ENCODE measurements at regions not wholly inside any gene's neighbourhood (a gene's known extent, or its start where the extent isn't known, plus 50 kb on each side); places are given as distances from the start of the nearest gene placed in this dataset.

GRCh38 chr18:11327391-11328009 is 178.1 kb upstream of the PIEZO2 start:
- Histone ChIP-seq H3K36me3 (ENCODE audit: insufficient read depth, low read length) (no peaks in the 10 kb centered on the region), H2AFZ (ENCODE audit: low read length) (no peak overlapping the region), H3K9ac (ENCODE audit: low read length) (no peak overlapping the region), H3K9me3 (ENCODE audit: low read length) (no peaks in the 10 kb centered on the region), H3F3A (ENCODE audit: insufficient read depth, low read length) (no peaks in the 10 kb centered on the region), H3K27ac (ENCODE audit: low read depth, low read length, poor library complexity, severe bottlenecking) (no peak overlapping the region), H3K79me2 (ENCODE audit: insufficient read depth, low read length) (no peaks in the 10 kb centered on the region), H3K4me1 (ENCODE audit: insufficient read depth, low read length, severe bottlenecking) (no peaks in the 10 kb centered on the region), H4K20me1 (ENCODE audit: insufficient read depth, low read length) (no peaks in the 10 kb centered on the region), H3K4me2 (ENCODE audit: low read length) (no peak overlapping the region), H3K27me3 (ENCODE audit: insufficient read depth, low read length) (no peaks in the 10 kb centered on the region), H3K4me3 (ENCODE audit: low read depth, low read length, poor library complexity, severe bottlenecking) (no peak overlapping the region), H3K9me2 (ENCODE audit: low read depth, low read length) (no peaks in the 10 kb centered on the region)
- TF ChIP-seq EZH2 (IDR thresholded peaks at IDR 0.05; ENCODE audit: borderline replicate concordance, low read length) (no peak), CTCF (IDR thresholded peaks at IDR 0.05; ENCODE audit: low read length) (no peak)

GRCh38 chr18:11324956-11325882 is 175.8 kb upstream of the PIEZO2 start:
- no peaks in the 10 kb centered on the region for H3K27me3 ChIP-seq (ENCODE audit: insufficient read depth, low read length)

GRCh38 chr18:11324510-11324909 is 175.1 kb upstream of the PIEZO2 start:
- no peak overlapping the region for H2AFZ ChIP-seq (ENCODE audit: low read length)
- no peaks in the 10 kb centered on the region for H3K36me3 ChIP-seq (ENCODE audit: insufficient read depth, low read length)
- no peaks in the 10 kb centered on the region for H3K79me2 ChIP-seq (ENCODE audit: insufficient read depth, low read length)
- no peak overlapping the region for H3K9ac ChIP-seq (ENCODE audit: low read length)
- H3K27ac ChIP-seq (ENCODE audit: low read depth, low read length, poor library complexity, severe bottlenecking), result no peak overlapping the region
- no peaks in the 10 kb centered on the region for H3K27me3 ChIP-seq (ENCODE audit: insufficient read depth, low read length)
- no peaks in the 10 kb centered on the region for H4K20me1 ChIP-seq (ENCODE audit: insufficient read depth, low read length)
- no peak overlapping the region for H3K4me2 ChIP-seq (ENCODE audit: low read length)
- no peaks in the 10 kb centered on the region for H3K4me1 ChIP-seq (ENCODE audit: insufficient read depth, low read length, severe bottlenecking)
- H3K4me3 ChIP-seq (ENCODE audit: low read depth, low read length, poor library complexity, severe bottlenecking), result no peak overlapping the region
- H3F3A ChIP-seq (ENCODE audit: insufficient read depth, low read length), result no peaks in the 10 kb centered on the region
- no peak for TF ChIP-seq CTCF (IDR thresholded peaks at IDR 0.05; ENCODE audit: low read length)
- no peak for TF ChIP-seq EZH2 (IDR thresholded peaks at IDR 0.05; ENCODE audit: borderline replicate concordance, low read length)
- no peaks in the 10 kb centered on the region for H3K9me3 ChIP-seq (ENCODE audit: low read length)
- no peaks in the 10 kb centered on the region for H3K9me2 ChIP-seq (ENCODE audit: low read depth, low read length)

More at GRCh38 chr18:11324956-11325882, 175.8 kb upstream of the PIEZO2 start:
- H3K9me3 ChIP-seq (ENCODE audit: low read length), result no peaks in the 10 kb centered on the region
- no peaks in the 10 kb centered on the region for H3F3A ChIP-seq (ENCODE audit: insufficient read depth, low read length)
- TF ChIP-seq EZH2 (IDR thresholded peaks at IDR 0.05; ENCODE audit: borderline replicate concordance, low read length), result no peak
- TF ChIP-seq CTCF (IDR thresholded peaks at IDR 0.05; ENCODE audit: low read length), result no peak
- no peaks in the 10 kb centered on the region for H3K79me2 ChIP-seq (ENCODE audit: insufficient read depth, low read length)
- no peak overlapping the region for H2AFZ ChIP-seq (ENCODE audit: low read length)
- no peak overlapping the region for H3K9ac ChIP-seq (ENCODE audit: low read length)
- no peaks in the 10 kb centered on the region for H4K20me1 ChIP-seq (ENCODE audit: insufficient read depth, low read length)
- no peak overlapping the region for H3K4me2 ChIP-seq (ENCODE audit: low read length)
- H3K36me3 ChIP-seq (ENCODE audit: insufficient read depth, low read length), result no peaks in the 10 kb centered on the region
- H3K4me3 ChIP-seq (ENCODE audit: low read depth, low read length, poor library complexity, severe bottlenecking), result no peak overlapping the region
- H3K27ac ChIP-seq (ENCODE audit: low read depth, low read length, poor library complexity, severe bottlenecking), result no peak overlapping the region
- H3K9me2 ChIP-seq (ENCODE audit: low read depth, low read length), result no peaks in the 10 kb centered on the region
- no peaks in the 10 kb centered on the region for H3K4me1 ChIP-seq (ENCODE audit: insufficient read depth, low read length, severe bottlenecking)
